ENCODE measurements at regions not wholly inside any gene's neighbourhood (a gene's known extent, or its start where the extent isn't known, plus 50 kb on each side); places are given as distances from the start of the nearest gene placed in this dataset.
A peak's percentile ranks its signal among the peaks of the same experiment; 100 is the strongest.

DNA sequence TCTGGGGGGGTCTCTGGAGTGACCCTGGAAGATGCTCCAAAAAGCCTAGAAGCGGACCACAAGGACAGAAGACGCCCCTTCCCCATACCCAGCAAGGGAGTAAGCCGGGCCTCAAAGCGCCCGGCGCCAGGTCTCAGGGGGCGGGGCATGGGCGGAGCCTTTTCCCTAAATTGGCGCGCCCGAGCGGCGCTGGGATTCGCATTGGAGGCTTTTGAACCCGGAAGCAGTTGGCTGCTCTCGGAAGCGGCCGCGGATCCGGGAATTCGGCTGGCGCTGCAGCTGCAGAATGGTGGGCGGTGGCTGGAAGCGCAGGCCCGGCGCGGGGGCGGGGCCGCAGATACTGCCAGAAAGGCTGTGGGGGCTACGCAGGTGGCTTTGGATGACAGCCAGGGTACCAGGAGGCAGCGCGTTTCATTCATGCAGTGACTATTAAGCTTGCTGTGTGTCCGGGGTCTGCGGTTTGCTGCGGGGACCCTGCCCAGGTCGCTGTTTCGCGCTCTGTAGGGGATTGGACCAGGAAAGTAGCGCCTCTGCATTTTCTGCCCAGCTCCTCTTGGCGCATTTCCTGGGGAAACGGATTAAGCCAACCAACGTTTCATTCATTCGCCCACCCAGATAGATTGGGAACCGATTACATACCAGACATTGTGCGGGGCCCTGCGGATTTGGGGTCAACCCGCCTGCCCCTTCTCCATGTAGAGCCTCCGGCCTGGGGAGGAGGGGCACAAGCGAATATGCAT, 83.0 kb upstream of the FREM1 start:
- Histone ChIP-seq H3K4me2 (ENCODE audit: control insufficient read depth, extremely low read depth, insufficient read depth, low read depth, low read length) (peak overlapping the region; percentile 74), H2AFZ (ENCODE audit: control insufficient read depth, low read length) (peak overlapping the region; percentile 94), H3K4me3 (ENCODE audit: control insufficient read depth in 2 of 3, extremely low read depth in 1 of 3, insufficient read depth in 2 of 3, low read depth in 1 of 3, low read length in 3 of 3) (peak overlapping the region; percentile 42 to 63 (median 60)), H3K27me3 (ENCODE audit: control insufficient read depth, extremely low read depth, insufficient read depth, low read length) (no peaks in the 10 kb centered on the region), H4K20me1 (ENCODE audit: control insufficient read depth, extremely low read depth, insufficient read depth, low read length) (no peaks in the 10 kb centered on the region), H3K36me3 (ENCODE audit: control insufficient read depth in 2 of 2, extremely low read depth in 1 of 2, insufficient read depth in 2 of 2, low read length in 2 of 2) (no peaks in the 10 kb centered on the region), H3K9me3 (ENCODE audit: control insufficient read depth, low read depth, low read length) (no peaks in the 10 kb centered on the region), H3K79me2 (ENCODE audit: control insufficient read depth, insufficient read depth, low read length) (no peaks in the 10 kb centered on the region), H3K27ac (ENCODE audit: control insufficient read depth, insufficient read depth, low read length) (no peak overlapping the region), H3K9ac (ENCODE audit: control insufficient read depth, extremely low read depth, insufficient read depth, low read length) (no peak overlapping the region), H3K9me1 (ENCODE audit: control insufficient read depth, extremely low read depth, insufficient read depth, low read length) (no peaks in the 10 kb centered on the region), H3K4me1 (ENCODE audit: control insufficient read depth, extremely low read depth, insufficient read depth, low read length) (no peaks in the 10 kb centered on the region)
- DNase-seq (ENCODE audit: low read depth, low spot score) (no peak), FAIRE-seq (no peak)
- TF ChIP-seq EZH2 (IDR thresholded peaks at IDR 0.05; ENCODE audit: low read length) = no peak
- TF ChIP-seq, protein P1, sequence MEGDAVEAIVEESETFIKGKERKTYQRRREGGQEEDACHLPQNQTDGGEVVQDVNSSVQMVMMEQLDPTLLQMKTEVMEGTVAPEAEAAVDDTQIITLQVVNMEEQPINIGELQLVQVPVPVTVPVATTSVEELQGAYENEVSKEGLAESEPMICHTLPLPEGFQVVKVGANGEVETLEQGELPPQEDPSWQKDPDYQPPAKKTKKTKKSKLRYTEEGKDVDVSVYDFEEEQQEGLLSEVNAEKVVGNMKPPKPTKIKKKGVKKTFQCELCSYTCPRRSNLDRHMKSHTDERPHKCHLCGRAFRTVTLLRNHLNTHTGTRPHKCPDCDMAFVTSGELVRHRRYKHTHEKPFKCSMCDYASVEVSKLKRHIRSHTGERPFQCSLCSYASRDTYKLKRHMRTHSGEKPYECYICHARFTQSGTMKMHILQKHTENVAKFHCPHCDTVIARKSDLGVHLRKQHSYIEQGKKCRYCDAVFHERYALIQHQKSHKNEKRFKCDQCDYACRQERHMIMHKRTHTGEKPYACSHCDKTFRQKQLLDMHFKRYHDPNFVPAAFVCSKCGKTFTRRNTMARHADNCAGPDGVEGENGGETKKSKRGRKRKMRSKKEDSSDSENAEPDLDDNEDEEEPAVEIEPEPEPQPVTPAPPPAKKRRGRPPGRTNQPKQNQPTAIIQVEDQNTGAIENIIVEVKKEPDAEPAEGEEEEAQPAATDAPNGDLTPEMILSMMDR (optimal IDR thresholded peaks at IDR 0.05 in 1 of 3, IDR thresholded peaks at IDR 0.05 in 1 of 3, conservative IDR thresholded peaks at IDR 0.05 in 1 of 3; ENCODE audit: extremely low read depth in 1 of 3, insufficient read depth in 2 of 3, low read length in 3 of 3) = no peak
- dilution Hi-C loops (cut with MboI; ENCODE audit: extremely low pct_ligation_motif_present, low sequenced_read_pairs) = no loop called here

DNA sequence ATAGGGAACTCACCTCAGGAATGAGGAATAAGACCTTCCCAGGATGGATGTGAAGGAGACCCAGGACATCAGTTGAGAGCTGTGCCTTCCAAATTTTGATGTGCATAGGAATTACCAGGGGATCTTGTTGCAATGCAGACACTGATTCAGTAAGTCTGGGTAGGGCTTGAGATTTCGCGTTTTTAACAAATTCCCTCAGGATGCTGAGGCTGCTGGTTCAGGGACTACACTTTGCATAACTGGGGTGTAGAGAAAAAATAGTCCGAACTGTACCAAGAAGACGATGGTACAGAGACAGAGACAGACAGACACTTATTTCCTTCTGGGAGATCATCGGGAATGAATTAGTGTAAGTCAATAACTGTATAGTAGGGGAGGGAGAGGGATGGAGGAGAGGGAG, 82.3 kb upstream of the FREM1 start:
- DNase-seq (ENCODE audit: low read depth, low spot score) = no peak
- Histone ChIP-seq H3K36me3 (ENCODE audit: control insufficient read depth in 2 of 2, extremely low read depth in 1 of 2, insufficient read depth in 2 of 2, low read length in 2 of 2) (no peaks in the 10 kb centered on the region), H3K9ac (ENCODE audit: control insufficient read depth, extremely low read depth, insufficient read depth, low read length) (no peak overlapping the region), H3K27me3 (ENCODE audit: control insufficient read depth, extremely low read depth, insufficient read depth, low read length) (no peaks in the 10 kb centered on the region), H3K27ac (ENCODE audit: control insufficient read depth, insufficient read depth, low read length) (no peak overlapping the region), H3K79me2 (ENCODE audit: control insufficient read depth, insufficient read depth, low read length) (no peaks in the 10 kb centered on the region), H3K9me3 (ENCODE audit: control insufficient read depth, low read depth, low read length) (no peaks in the 10 kb centered on the region), H3K4me2 (ENCODE audit: control insufficient read depth, extremely low read depth, insufficient read depth, low read depth, low read length) (peak overlapping the region; percentile 74), H3K4me1 (ENCODE audit: control insufficient read depth, extremely low read depth, insufficient read depth, low read length) (no peaks in the 10 kb centered on the region), H3K4me3 (ENCODE audit: control insufficient read depth in 2 of 3, extremely low read depth in 1 of 3, insufficient read depth in 2 of 3, low read depth in 1 of 3, low read length in 3 of 3) (no peak overlapping the region), H4K20me1 (ENCODE audit: control insufficient read depth, extremely low read depth, insufficient read depth, low read length) (no peaks in the 10 kb centered on the region), H3K9me1 (ENCODE audit: control insufficient read depth, extremely low read depth, insufficient read depth, low read length) (no peaks in the 10 kb centered on the region), H2AFZ (ENCODE audit: control insufficient read depth, low read length) (peak overlapping the region; percentile 94)
- FAIRE-seq = no peak
- TF ChIP-seq EZH2 (IDR thresholded peaks at IDR 0.05; ENCODE audit: low read length) = no peak
- TF ChIP-seq, protein P1 (optimal IDR thresholded peaks at IDR 0.05 in 1 of 3, IDR thresholded peaks at IDR 0.05 in 1 of 3, conservative IDR thresholded peaks at IDR 0.05 in 1 of 3; ENCODE audit: extremely low read depth in 1 of 3, insufficient read depth in 2 of 3, low read length in 3 of 3) = no peak
- dilution Hi-C loops (cut with MboI; ENCODE audit: extremely low pct_ligation_motif_present, low sequenced_read_pairs) = no loop called here
